Neural progenitor cell (in vitro differentiated cells): ENCODE measurements at regions not wholly inside any gene's neighbourhood (a gene's known extent, or its start where the extent isn't known, plus 50 kb on each side); places are given as distances from the start of the nearest gene placed in this dataset.

Source experiments
- EZH2phosphoT487 ChIP-seq: fragments of 200-600 bp; sonication (generic); IDR thresholded peaks from 2 replicates; pipeline ENCODE4 v1.6.1; 2017; ENCODE audit warnings: antibody characterized with exemption
- TF ChIP-seq, protein P1 (sequence below): fragments of 200-600 bp; sonication (generic); IDR thresholded peaks from 2 replicates; pipeline ENCODE4 v1.5.1; 2017; ENCODE audit warnings: antibody characterized with exemption, mild to moderate bottlenecking

DNA sequence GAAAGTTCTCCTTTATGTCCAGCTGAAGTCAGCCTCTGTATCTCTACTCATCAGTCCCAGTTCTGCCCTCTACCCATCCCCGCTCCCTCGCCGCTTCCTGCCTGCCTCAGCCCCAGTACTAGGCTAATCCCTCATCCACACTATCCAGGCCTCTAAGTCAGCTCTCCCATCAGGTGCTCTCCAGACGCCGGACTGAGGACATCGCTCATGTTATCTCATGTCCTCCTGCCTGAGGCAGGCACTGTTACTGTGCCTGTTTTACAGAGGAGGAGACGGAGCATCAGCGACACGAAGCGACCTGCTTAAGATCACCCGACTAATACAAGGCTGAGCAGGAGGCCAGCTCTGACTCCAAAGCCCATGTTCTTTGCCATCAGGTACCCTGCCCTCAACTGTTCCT is 57.3 kb upstream of the RUNX3 start:
- TF ChIP-seq, protein P1, sequence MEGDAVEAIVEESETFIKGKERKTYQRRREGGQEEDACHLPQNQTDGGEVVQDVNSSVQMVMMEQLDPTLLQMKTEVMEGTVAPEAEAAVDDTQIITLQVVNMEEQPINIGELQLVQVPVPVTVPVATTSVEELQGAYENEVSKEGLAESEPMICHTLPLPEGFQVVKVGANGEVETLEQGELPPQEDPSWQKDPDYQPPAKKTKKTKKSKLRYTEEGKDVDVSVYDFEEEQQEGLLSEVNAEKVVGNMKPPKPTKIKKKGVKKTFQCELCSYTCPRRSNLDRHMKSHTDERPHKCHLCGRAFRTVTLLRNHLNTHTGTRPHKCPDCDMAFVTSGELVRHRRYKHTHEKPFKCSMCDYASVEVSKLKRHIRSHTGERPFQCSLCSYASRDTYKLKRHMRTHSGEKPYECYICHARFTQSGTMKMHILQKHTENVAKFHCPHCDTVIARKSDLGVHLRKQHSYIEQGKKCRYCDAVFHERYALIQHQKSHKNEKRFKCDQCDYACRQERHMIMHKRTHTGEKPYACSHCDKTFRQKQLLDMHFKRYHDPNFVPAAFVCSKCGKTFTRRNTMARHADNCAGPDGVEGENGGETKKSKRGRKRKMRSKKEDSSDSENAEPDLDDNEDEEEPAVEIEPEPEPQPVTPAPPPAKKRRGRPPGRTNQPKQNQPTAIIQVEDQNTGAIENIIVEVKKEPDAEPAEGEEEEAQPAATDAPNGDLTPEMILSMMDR = no peak
- TF ChIP-seq EZH2phosphoT487 = no peak
